RWPE1 (cell line): ENCODE measurements at regions not wholly inside any gene's neighbourhood (a gene's known extent, or its start where the extent isn't known, plus 50 kb on each side); places are given as distances from the start of the nearest gene placed in this dataset.

Experiments used
- CTCF ChIA-PET: fragments of 350-600 bp; sonication (Branson Sonifier 250); formaldehyde crosslinking; extraction: SDS; loops from one replicate; lab custom pipeline; 2021; lab: Yijun Ruan, JAX
- POLR2A ChIA-PET: fragments of 400-600 bp; formaldehyde crosslinking; extraction: SDS; loops from one replicate; lab custom pipeline; 2020; ENCODE audit warnings: antibody characterized with exemption; ENCODE audit not compliant: low non-redundant PET; lab: Yijun Ruan, JAX
- DNase-seq: peaks from one replicate; pipeline ENCODE4 v3.0.0; 2012; ENCODE audit warnings: low spot score
- H3K27ac ChIP-seq: fragments of 450-650 bp; 2 replicates; pipeline ENCODE4 v1.5.1; 2017
- TF ChIP-seq, protein P1 (sequence below): fragments of 450-650 bp; conservative IDR thresholded peaks from 2 replicates; pipeline ENCODE4 v1.5.1; 2017; ENCODE audit warnings: low read depth, mild to moderate bottlenecking

DNA sequence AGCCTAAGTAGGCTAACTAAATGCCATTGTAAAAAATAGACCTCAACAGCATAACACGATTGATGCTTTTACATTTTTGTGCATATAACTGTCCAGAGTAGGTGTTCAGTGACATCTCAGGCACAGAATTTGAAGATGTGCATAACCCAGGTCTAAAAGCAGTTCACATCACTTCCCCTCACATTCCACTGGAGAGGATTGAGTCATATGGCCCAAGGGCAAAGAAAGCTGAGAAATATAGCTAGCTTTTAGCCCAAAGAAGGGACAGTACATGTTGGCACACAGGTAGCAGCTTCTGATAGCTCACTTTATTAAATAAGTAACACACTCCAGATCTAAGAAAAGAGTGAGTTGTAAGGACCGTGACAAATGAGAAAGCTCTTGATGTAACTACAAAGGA lies 2259.5 kb upstream of the WWC1 start:
- ChIA-PET POLR2A (no interaction called here), CTCF (interaction anchor here (0.5 to 0.9 kb wide), 2 partner anchors 328 to 1534 kb away, joined by 3 to 4 read pairs; no protein-coding TSS in a partner anchor)
- H3K27ac ChIP-seq: no peak overlapping the region
- DNase-seq: peak; percentile 67
- TF ChIP-seq, protein P1, sequence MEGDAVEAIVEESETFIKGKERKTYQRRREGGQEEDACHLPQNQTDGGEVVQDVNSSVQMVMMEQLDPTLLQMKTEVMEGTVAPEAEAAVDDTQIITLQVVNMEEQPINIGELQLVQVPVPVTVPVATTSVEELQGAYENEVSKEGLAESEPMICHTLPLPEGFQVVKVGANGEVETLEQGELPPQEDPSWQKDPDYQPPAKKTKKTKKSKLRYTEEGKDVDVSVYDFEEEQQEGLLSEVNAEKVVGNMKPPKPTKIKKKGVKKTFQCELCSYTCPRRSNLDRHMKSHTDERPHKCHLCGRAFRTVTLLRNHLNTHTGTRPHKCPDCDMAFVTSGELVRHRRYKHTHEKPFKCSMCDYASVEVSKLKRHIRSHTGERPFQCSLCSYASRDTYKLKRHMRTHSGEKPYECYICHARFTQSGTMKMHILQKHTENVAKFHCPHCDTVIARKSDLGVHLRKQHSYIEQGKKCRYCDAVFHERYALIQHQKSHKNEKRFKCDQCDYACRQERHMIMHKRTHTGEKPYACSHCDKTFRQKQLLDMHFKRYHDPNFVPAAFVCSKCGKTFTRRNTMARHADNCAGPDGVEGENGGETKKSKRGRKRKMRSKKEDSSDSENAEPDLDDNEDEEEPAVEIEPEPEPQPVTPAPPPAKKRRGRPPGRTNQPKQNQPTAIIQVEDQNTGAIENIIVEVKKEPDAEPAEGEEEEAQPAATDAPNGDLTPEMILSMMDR: no peak

DNA sequence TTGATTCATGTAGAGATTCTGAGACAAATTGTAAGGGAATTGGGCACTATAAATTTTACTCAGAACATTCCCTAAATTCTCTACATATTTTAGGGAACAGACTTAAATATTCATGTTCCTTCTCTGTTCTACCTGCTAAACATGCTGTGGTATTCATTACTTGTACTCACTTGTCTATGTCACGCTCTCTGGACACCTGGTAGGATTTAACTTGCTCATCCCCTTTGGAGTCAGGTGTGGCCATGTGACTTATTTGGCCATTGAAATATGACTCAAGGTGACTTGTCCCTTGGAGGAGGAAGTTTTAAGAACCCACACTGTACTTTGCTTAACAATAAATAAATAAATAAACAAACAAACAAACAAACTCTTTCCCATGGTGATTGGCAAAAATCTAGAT lies 2258.8 kb upstream of the WWC1 start:
- TF ChIP-seq, protein P1: no peak
- CTCF ChIA-PET: interaction anchor here (0.9 kb wide), 1 partner anchor 329 kb away, joined by 4 read pairs; no protein-coding TSS in a partner anchor
- H3K27ac ChIP-seq: no peak overlapping the region
- POLR2A ChIA-PET: no interaction called here
- peak; percentile 70 for DNase-seq

DNA sequence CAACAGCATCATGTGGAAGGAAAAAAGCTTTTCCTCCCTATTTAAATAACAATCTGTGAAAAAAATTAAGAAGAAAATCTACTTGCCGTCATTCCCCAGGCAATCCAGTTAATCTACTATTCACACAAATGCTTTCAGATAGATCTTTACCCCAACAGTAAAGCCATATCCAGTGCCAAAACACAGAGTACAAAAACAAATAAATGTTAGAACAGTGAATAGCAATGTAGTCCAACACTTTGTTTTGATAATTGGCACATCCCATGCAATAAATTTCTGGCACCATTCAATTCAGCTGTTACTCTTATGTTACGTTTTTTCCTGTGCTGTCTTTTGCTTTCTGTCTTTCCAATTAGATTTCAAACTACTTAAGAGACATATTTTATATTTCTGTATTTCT lies 2245.5 kb upstream of the WWC1 start:
- ChIA-PET POLR2A (no interaction called here), CTCF (no interaction called here)
- H3K27ac ChIP-seq: no peak overlapping the region
- TF ChIP-seq, protein P1: no peak
- DNase-seq: no peak

DNA sequence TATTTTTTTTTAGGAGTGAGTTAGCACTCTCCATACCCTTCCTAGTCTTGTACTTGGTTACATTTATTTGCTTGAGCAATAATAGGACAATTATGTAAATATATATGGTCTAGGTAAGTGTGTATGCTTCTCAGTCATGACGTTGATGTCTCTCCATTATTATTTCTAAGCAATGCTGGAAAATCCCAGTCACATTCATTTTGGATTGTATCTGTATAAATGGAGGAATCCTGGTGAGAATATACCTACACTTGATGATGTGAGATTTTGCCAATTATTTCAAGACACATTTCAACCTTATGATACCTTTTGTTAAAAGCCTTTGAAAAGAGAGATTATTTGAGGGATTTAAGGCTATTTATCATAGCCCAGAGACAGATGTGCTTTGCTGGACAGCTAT lies 2244.5 kb upstream of the WWC1 start:
- DNase-seq: no peak
- TF ChIP-seq, protein P1: no peak
- ChIA-PET POLR2A (no interaction called here), CTCF (interaction anchor here (0.7 kb wide), 1 partner anchor 760 kb away, joined by 4 read pairs; no protein-coding TSS in a partner anchor)
- H3K27ac ChIP-seq: no peak overlapping the region

DNA sequence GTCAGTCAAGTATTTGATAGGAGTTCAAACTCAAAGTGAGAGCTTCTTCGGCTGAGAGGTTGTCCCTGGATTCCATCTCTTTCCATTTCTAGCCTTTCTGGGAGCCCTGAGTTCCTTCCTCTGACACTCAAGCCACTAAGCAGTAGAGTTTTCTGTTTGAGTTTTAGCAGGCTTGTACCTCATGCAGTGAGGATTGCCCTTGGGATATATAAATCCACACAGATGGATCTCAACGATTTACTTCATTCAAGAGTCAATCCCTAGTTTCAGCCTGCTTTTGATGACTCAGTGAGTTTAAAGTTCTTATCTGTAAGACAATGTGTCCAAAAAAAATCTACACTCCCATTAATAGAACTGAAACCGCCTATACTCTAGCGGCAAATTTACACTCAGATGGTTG lies 2240.9 kb upstream of the WWC1 start:
- CTCF ChIA-PET: no interaction called here
- POLR2A ChIA-PET: no interaction called here

DNA sequence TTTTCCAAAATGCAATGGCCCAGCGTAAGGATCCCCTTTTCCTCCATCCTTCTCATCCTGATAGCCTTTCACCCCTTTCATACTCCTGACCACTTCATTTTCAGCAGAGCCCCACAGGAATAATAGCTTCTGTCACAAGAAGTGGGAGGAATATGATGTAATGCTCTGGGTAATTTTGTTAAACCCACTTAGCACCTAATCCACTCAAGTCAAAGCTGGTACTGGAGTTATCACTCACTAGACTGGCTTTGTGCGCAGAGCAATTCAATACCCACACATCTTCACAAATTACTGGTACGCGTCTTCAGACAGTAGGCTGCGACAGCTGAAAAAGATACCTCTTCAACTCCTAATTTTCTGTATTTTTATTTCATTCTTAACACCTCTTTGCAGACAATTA lies 2232.8 kb upstream of the WWC1 start:
- ChIA-PET POLR2A (no interaction called here), CTCF (interaction anchor here (0.5 to 0.7 kb wide), 3 partner anchors 17 to 126 kb away, joined by 4 to 6 read pairs (median 5); no protein-coding TSS in a partner anchor)
- no peak for DNase-seq
- TF ChIP-seq, protein P1: no peak
- no peak overlapping the region for H3K27ac ChIP-seq

More for the DNA sequence above, 2240.9 kb upstream of the WWC1 start:
- DNase-seq: no peak
- TF ChIP-seq, protein P1: no peak
- H3K27ac ChIP-seq: no peak overlapping the region

DNA sequence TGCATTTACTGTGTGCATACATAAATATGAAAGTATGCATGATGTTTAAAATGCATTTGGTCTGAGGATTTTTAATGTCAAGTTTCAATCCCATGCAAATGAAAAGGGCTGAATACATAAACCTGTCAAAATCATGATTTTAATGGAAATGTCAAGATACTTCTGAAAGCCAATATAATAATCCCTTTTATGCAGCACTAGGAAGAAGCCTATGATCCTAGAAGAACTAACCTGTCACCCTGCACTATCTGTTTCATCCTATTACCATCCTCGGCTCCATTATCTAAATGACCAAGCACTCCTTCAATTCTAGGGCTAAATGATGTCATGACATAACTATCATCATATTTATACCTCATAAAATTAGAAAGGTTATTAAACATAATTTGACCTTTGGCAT lies 2229.4 kb upstream of the WWC1 start:
- H3K27ac ChIP-seq: no peak overlapping the region
- DNase-seq: no peak
- POLR2A ChIA-PET: no interaction called here
- CTCF ChIA-PET: no interaction called here
- TF ChIP-seq, protein P1: no peak
